ENCODE measurements at regions not wholly inside any gene's neighbourhood (a gene's known extent, or its start where the extent isn't known, plus 50 kb on each side); places are given as distances from the start of the nearest gene placed in this dataset.

- TF ChIP-seq CTCF (IDR thresholded peaks at IDR 0.05; ENCODE audit: extremely low read depth in 1 of 2, insufficient read depth in 1 of 2, low read depth in 1 of 2, low read length in 2 of 2) (no peak), POLR2A (IDR thresholded peaks at IDR 0.05; ENCODE audit: low read depth, low read length) (no peak), POLR2AphosphoS5 (IDR thresholded peaks at IDR 0.05; ENCODE audit: insufficient read depth, low read depth, low read length) (no peak), MAX (IDR thresholded peaks at IDR 0.05; ENCODE audit: insufficient read depth, insufficient read length) (no peak), JUN (IDR thresholded peaks at IDR 0.05; ENCODE audit: borderline replicate concordance, insufficient read depth, insufficient read length, low read depth) (no peak), EZH2 (IDR thresholded peaks at IDR 0.05; ENCODE audit: borderline replicate concordance, low read depth, low read length, severe bottlenecking) (no peak), FOS (IDR thresholded peaks at IDR 0.05; ENCODE audit: borderline replicate concordance, insufficient read depth, low read length) (no peak)
Observed at GRCh38 chr6:21679761-21680265, 86.3 kb downstream of the SOX4 start.

Data from endothelial cell of umbilical vein (primary cell).